ENCODE measurements at regions not wholly inside any gene's neighbourhood (a gene's known extent, or its start where the extent isn't known, plus 50 kb on each side); places are given as distances from the start of the nearest gene placed in this dataset.

- Histone ChIP-seq H2BK5ac (ENCODE audit: low read depth, low read length) (no peak overlapping the region), H3K27ac (ENCODE audit: low read depth, low read length) (no peak overlapping the region), H3K79me2 (ENCODE audit: control insufficient read depth in 1 of 2, insufficient read depth in 2 of 2, low read length in 2 of 2) (no peaks in the 10 kb centered on the region), H2BK12ac (ENCODE audit: low read depth, low read length) (0 out of 2 replicates have a peak overlapping the region, but pooled peaks have one; percentile 60), H2BK15ac (ENCODE audit: low read length) (no peak overlapping the region; the same call in 1 of the 2 replicates), H4K20me1 (replicated peaks in 1 of 2; ENCODE audit: control insufficient read depth in 1 of 2, insufficient read depth in 2 of 2, low read length in 2 of 2) (no peaks in the 10 kb centered on the region), H3K36me3 (ENCODE audit: control insufficient read depth in 2 of 4, insufficient read depth in 4 of 4, low read length in 3 of 4) (no peaks in the 10 kb centered on the region), H2AK5ac (ENCODE audit: low read depth, low read length) (no peak overlapping the region), H4K91ac (replicated peaks; ENCODE audit: insufficient read length, low read length) (no peak overlapping the region), H3K4me3 (ENCODE audit: extremely low read depth in 1 of 4, insufficient read depth in 2 of 4, low read depth in 3 of 4, low read length in 4 of 4) (no peak overlapping the region), H3K9ac (replicated peaks in 1 of 4; ENCODE audit: extremely low read depth in 1 of 4, low read depth in 3 of 4, low read length in 3 of 4) (no peak overlapping the region), H3K4me1 (replicated peaks in 1 of 4; ENCODE audit: control insufficient read depth in 3 of 4, insufficient read depth in 4 of 4, low read length in 3 of 4) (no peaks in the 10 kb centered on the region), H2AFZ (ENCODE audit: low read length) (peak overlapping the region; percentile 99), H4K8ac (ENCODE audit: extremely low read depth, insufficient read depth, low read length) (no peak overlapping the region), H2BK120ac (replicated peaks; ENCODE audit: low read depth, low read length) (no peak overlapping the region), H3K56ac (replicated peaks; ENCODE audit: insufficient read length, low read depth, low read length) (no peak overlapping the region), H3K23me2 (ENCODE audit: low read depth, low read length) (no peaks in the 10 kb centered on the region; the same call in 1 of the 2 replicates), H3K79me1 (ENCODE audit: low read depth, low read length) (no peaks in the 10 kb centered on the region), H3K4me2 (ENCODE audit: insufficient read depth in 1 of 2, low read depth in 2 of 2, low read length in 2 of 2) (no peak overlapping the region), H4K5ac (ENCODE audit: insufficient read length, low read depth, low read length) (no peak overlapping the region), H3K18ac (ENCODE audit: extremely low read depth, low read length) (0 out of 2 replicates have a peak overlapping the region, but pooled peaks have one; percentile 21), H3K4ac (replicated peaks; ENCODE audit: insufficient read length, low read depth, low read length) (no peak overlapping the region), H2BK20ac (ENCODE audit: low read length) (no peak overlapping the region), H3K14ac (ENCODE audit: insufficient read length) (no peak overlapping the region), H3K27me3 (replicated peaks in 1 of 4; ENCODE audit: control insufficient read depth in 3 of 4, extremely low read depth in 1 of 4, insufficient read depth in 3 of 4, low read length in 3 of 4) (no peaks in the 10 kb centered on the region), H3K23ac (ENCODE audit: insufficient read length) (no peak overlapping the region), H3K9me3 (ENCODE audit: insufficient read depth in 2 of 2, low read depth in 1 of 2, low read length in 1 of 2) (no peaks in the 10 kb centered on the region)
- POLR2A ChIA-PET (ENCODE audit: partially characterized antibody): no interaction called here
- CTCF ChIA-PET (ENCODE audit: partially characterized antibody): interaction anchor here (0.7 to 2.4 kb wide), 26 partner anchors 10 to 1010 kb away, joined by 3 to 20 read pairs (median 4); partner anchors contain the start of gene SLCO4C1
- FAIRE-seq: peak; percentile 85
- whole genome bisulfite sequencing, 2 experiments (ENCODE audit: extremely low coverage in 1 of 2, insufficient coverage in 1 of 2, insufficient read length in 1 of 2, insufficient replicate concordance in 2 of 2, low coverage in 1 of 2, low lambda C conversion rate in 2 of 2, missing lambda C conversion rate in 1 of 2): 39% methylated on average over 11 of the region's 11 CpGs; no CpG with 5 or more reads in 1 of the 2 experiments
- peak; percentile 38 to 82 for DNase-seq (ENCODE audit: low read depth in 1 of 2, low spot score in 2 of 2)
- TF ChIP-seq, protein P1, sequence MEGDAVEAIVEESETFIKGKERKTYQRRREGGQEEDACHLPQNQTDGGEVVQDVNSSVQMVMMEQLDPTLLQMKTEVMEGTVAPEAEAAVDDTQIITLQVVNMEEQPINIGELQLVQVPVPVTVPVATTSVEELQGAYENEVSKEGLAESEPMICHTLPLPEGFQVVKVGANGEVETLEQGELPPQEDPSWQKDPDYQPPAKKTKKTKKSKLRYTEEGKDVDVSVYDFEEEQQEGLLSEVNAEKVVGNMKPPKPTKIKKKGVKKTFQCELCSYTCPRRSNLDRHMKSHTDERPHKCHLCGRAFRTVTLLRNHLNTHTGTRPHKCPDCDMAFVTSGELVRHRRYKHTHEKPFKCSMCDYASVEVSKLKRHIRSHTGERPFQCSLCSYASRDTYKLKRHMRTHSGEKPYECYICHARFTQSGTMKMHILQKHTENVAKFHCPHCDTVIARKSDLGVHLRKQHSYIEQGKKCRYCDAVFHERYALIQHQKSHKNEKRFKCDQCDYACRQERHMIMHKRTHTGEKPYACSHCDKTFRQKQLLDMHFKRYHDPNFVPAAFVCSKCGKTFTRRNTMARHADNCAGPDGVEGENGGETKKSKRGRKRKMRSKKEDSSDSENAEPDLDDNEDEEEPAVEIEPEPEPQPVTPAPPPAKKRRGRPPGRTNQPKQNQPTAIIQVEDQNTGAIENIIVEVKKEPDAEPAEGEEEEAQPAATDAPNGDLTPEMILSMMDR (IDR thresholded peaks at IDR 0.05; ENCODE audit: control extremely low read depth in 1 of 3, insufficient read depth in 1 of 3, low read depth in 1 of 3, low read length in 3 of 3): peak; percentile 61 to 91 (median 87)
- TF ChIP-seq, protein P2, sequence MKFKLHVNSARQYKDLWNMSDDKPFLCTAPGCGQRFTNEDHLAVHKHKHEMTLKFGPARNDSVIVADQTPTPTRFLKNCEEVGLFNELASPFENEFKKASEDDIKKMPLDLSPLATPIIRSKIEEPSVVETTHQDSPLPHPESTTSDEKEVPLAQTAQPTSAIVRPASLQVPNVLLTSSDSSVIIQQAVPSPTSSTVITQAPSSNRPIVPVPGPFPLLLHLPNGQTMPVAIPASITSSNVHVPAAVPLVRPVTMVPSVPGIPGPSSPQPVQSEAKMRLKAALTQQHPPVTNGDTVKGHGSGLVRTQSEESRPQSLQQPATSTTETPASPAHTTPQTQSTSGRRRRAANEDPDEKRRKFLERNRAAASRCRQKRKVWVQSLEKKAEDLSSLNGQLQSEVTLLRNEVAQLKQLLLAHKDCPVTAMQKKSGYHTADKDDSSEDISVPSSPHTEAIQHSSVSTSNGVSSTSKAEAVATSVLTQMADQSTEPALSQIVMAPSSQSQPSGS (IDR thresholded peaks at IDR 0.05; ENCODE audit: low read length): 0 out of 2 replicates have a peak, but pooled peaks have one; percentile 30
- no peak for TF ChIP-seq TAF1 (IDR thresholded peaks at IDR 0.05; ENCODE audit: low read depth, low read length)
- peak; percentile 83 to 88 for TF ChIP-seq RAD21 (IDR thresholded peaks at IDR 0.05 in 1 of 2, conservative IDR thresholded peaks at IDR 0.05 in 1 of 2; ENCODE audit: low read depth in 2 of 2, low read length in 2 of 2)
- TF ChIP-seq ASH2L (IDR thresholded peaks at IDR 0.05; ENCODE audit: low read length): no peak
- TF ChIP-seq YY1 (IDR thresholded peaks at IDR 0.05; ENCODE audit: low read depth, low read length): no peak
These were observed 63.3 kb upstream of the SLCO6A1 start for GRCh38 chr5:102561894-102562760.
